Renal pelvis (tissue), 1 donor: ENCODE measurements at regions not wholly inside any gene's neighbourhood (a gene's known extent, or its start where the extent isn't known, plus 50 kb on each side); places are given as distances from the start of the nearest gene placed in this dataset.
A peak's percentile ranks its signal among the peaks of the same experiment; 100 is the strongest.

ENCODE experiments used
- DNase-seq: peaks from one replicate; pipeline ENCODE4 v3.0.0-alpha.2; 2013

DNA sequence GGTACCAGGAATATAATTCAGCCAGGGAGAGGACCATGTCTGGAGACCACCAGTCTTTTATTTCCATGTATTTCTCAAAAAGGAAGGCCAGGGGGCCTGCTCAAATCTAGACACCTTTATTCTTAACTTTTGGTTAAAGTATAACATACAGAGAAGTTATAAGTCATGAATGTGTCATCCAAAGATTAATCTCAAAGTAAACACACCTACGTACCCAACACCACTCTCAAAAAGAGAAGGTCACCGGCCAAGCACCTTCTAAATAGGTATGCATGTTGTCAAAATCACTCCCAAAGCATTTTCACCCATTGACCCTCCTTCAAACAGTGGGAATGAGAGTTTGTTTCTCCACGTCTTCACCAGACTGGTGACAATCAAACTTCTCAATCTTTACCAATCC lies 60.0 kb upstream of the FZD10 start:
- DNase-seq = no peak

DNA sequence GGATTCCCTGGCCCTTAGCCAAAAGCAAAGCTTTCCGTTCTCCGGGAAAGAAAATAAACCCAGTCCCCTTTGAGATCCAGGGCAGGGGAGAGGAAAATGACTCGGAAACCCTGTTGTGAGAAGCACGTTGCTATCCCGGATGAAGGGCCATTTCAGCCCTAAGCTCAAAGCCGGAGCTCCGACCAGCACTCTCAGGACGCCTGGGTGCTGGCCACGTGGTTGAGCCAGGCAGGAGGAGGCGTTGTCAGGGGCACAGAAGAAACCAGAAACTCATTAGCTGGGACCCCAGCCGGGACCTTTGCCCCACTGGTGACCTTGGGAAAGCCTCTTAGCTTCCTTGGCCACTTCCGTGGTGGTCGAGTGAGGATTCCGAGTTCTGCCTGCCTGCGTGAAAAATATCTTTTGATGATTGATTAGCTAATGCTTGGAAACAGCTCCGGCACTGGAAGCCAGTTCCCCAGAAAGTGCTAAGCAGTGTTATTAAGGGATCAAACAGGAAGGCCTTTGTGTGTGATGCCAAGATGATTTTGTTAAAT lies 57.6 kb upstream of the FZD10 start:
- DNase-seq = no peak

DNA sequence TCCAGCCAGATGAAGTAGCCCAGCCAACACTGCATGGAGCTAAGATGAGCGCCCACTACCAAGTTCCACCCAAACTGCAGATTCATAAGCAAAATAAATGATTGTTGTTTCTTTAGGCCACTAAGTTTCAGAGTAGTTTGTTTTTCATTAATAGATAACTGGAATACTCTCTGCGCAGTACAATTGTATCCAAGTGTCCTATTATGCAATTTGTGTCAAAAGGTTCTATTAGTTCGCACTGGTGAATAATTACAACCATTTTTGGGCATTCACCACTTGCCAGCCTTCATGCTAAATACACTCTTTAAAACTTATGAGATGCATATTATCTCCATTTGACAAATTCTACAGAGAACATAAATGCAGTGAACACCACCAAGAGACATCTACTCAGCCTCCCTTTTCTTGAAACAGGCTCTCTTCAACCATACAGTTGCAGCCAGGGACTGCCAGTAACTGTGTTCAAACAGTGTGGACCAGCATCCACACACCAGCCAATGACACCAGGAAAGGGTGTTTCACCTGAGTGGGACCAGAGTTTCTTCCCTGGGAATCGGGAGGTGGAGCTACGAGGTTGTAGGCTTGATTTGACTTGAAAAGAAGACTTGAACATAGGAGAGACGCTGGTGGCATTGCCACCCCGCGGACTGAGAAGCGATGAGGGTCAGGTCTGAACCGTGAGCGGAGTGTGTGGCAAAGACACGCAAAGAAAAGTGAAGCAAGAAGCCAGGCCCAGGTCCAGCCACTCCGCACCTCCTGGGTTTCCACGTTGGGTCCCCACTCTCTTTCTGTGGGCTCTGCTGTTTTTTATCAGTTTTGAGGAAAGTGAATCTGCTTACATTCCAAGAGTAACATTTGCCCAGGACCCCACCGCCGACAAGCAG lies 53.0 kb upstream of the FZD10 start:
- DNase-seq = no peak

DNA sequence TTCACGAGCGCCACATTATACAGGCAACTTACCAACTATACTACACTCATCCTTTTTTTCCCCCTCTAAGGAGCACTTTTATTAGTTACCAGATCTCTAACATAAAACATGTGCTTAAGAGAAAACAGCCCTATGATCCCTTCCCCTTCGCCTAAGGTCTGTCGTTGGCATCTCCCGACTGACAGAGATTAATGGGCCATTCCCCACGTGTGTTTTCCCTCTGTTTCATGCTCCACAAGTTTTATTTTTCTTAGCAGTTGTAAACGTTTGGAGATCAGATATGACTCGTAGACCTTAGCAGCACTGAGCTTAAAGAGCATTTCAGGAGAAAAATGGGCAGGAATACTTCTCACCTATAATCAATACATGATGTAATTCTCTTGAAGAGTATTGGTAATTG lies 51.4 kb upstream of the FZD10 start:
- peak; percentile 65 for DNase-seq

DNA sequence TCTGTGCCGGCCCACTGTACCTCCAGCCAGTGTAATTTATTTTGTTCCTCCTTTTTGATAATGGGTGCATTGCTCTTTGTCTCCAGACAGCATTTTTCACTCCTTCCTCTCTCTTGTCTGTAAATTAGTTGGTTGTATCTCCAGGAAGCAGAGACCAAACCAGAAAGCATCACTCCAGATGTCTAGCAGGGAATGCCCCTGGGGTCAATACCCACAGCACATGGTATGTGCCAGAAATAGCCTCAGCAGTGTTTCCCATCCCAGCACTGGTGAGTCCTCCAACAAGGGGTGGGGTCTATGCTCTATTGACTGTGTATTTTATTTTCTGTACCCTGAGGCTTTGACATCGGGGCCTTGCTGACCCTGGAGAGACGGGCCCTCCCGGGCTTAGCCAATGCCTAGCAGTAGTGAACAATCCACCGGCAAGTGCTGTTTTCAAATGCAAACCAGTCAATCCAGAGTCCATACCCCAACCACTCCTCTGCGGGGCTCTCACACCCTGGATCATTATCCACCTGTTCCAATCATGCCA lies 50.2 kb upstream of the FZD10 start:
- no peak for DNase-seq
